BJ (cell line): ENCODE measurements at regions not wholly inside any gene's neighbourhood (a gene's known extent, or its start where the extent isn't known, plus 50 kb on each side); places are given as distances from the start of the nearest gene placed in this dataset.

Experiments
- CTCF ChIA-PET: fragments of 350-600 bp; formaldehyde crosslinking; extraction: SDS; loops from one replicate; lab custom pipeline; 2021; ENCODE audit warnings: antibody characterized with exemption, inconsistent platforms; lab: Yijun Ruan, JAX
- POLR2A ChIA-PET: fragments of 300-600 bp; sonication (Branson Sonifier 250); formaldehyde crosslinking; extraction: SDS; loops from one replicate; lab custom pipeline; 2021; ENCODE audit warnings: antibody characterized with exemption; lab: Charles Lee
- DNase-seq: peaks from one replicate; pipeline ENCODE4 v3.0.0-alpha.2; 2011; ENCODE audit warnings: low read depth
- H3K27me3 ChIP-seq: 2 replicates; pipeline ENCODE4 v1.6.0; 2011; ENCODE audit warnings: low read length; ENCODE audit not compliant: control insufficient read depth, insufficient read depth
- H3K36me3 ChIP-seq: 2 replicates; pipeline ENCODE4 v1.5.1; 2011; ENCODE audit warnings: low read length; ENCODE audit not compliant: control insufficient read depth, insufficient read depth
- H3K4me3 ChIP-seq: 2 replicates; pipeline ENCODE4 v1.5.1; 2011; ENCODE audit warnings: low read depth, mild to moderate bottlenecking, control low read depth, low read length
- CTCF ChIP-seq: IDR thresholded peaks from 2 replicates; pipeline ENCODE4 v1.5.1; 2011; ENCODE audit warnings: low read depth, mild to moderate bottlenecking, control low read depth, inconsistent platforms, low read length, moderate library complexity; ENCODE audit not compliant: insufficient read depth

DNA sequence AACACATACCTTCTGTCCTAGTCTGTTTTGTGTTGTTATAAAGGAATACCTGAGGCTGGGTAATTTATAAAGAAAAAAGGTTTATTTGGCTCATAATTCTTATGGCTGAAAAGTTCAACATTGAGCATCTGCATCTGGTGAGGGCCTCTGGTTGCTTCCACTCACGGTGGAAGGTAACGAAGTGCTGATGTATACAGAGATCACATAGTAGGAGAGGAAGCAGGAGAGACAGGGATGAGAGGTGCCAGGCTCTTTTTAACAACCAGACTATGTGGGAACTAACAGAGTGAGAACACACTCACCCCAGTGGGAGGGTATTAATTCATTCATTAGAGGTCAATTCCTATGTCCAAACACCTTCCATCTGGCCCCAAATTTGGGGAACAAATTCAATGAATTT is 463.8 kb downstream of the DSC3 start:
- POLR2A ChIA-PET, result no interaction called here
- H3K27me3 ChIP-seq, result no peaks in the 10 kb centered on the region
- no peak overlapping the region for H3K4me3 ChIP-seq
- CTCF ChIA-PET, result interaction anchor here (0.8 kb wide), 1 partner anchor 21 kb away, joined by 3 read pairs; no protein-coding TSS in a partner anchor
- H3K36me3 ChIP-seq, result no peaks in the 10 kb centered on the region
- DNase-seq, result no peak
- TF ChIP-seq CTCF, result no peak

GRCh38 chr18:30572214-30572613 is 470.3 kb downstream of the DSC3 start:
- CTCF ChIA-PET, result no interaction called here
- no peak overlapping the region for H3K4me3 ChIP-seq
- H3K36me3 ChIP-seq, result no peaks in the 10 kb centered on the region

GRCh38 chr18:30568333-30568732 is 474.2 kb downstream of the DSC3 start:
- TF ChIP-seq CTCF, result no peak
- DNase-seq, result no peak
- H3K36me3 ChIP-seq, result no peaks in the 10 kb centered on the region
- no peak overlapping the region for H3K4me3 ChIP-seq
- ChIA-PET POLR2A (no interaction called here), CTCF (no interaction called here)
- no peaks in the 10 kb centered on the region for H3K27me3 ChIP-seq

More at GRCh38 chr18:30572214-30572613, 470.3 kb downstream of the DSC3 start:
- DNase-seq, result no peak
- TF ChIP-seq CTCF, result no peak
- H3K27me3 ChIP-seq, result no peaks in the 10 kb centered on the region
- POLR2A ChIA-PET, result no interaction called here

DNA sequence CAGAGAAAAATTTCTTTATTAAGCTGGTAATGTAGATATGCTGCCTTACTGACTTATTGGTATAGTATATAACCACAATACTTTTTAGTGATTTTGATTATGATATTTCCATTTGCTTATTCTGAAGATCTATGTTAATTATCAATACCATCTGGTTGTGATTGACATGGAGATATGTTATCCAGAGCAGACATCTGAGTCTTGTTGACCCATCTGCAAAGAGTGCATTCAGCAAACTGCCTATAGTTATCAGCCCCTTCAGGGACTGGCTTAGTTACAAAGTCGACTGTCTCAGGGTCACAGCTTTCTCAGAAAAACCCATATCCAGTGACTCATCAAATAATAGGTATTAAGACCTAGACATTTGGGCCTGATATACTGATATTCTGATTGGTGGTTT is 475.7 kb downstream of the DSC3 start:
- CTCF ChIA-PET, result no interaction called here
- Histone ChIP-seq H3K27me3 (no peaks in the 10 kb centered on the region), H3K36me3 (no peaks in the 10 kb centered on the region), H3K4me3 (no peak overlapping the region)
- no peak for TF ChIP-seq CTCF
- POLR2A ChIA-PET, result no interaction called here
- no peak for DNase-seq

DNA sequence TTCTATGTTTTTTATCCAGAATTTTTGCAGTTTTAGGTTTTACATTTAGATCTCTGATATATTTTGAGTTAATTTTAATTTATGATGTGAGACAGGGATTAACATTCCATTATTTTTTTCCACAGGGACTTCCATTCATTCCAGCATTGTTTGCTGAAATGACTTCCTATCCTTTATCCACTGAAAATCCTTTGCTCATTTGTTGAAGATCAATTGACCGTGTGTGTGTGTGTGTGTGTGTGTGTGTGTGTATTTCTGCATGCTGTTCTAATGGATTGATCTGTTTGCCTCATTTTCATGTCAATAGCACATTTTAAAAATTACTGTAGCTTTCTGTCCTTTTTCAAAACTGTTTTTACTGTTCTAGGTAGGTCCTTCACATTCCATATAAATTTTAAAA is 480.3 kb downstream of the DSC3 start:
- TF ChIP-seq CTCF, result no peak
- Histone ChIP-seq H3K36me3 (no peaks in the 10 kb centered on the region), H3K27me3 (no peaks in the 10 kb centered on the region), H3K4me3 (no peak overlapping the region)
- DNase-seq, result no peak
- ChIA-PET POLR2A (no interaction called here), CTCF (no interaction called here)
